Esophagus muscularis mucosa (tissue), 3 donors: ENCODE measurements at regions not wholly inside any gene's neighbourhood (a gene's known extent, or its start where the extent isn't known, plus 50 kb on each side); places are given as distances from the start of the nearest gene placed in this dataset.

Experiments used
- POLR2A ChIP-seq: fragments of 450-650 bp; IDR thresholded peaks from one replicate; pipeline ENCODE4 v1.6.1; 2017; ENCODE audit warnings: antibody characterized with exemption, moderate library complexity, mild to moderate bottlenecking, low read depth
- TF ChIP-seq, protein P1 (sequence below), 3 experiments: fragments of 200-600 bp in 2 of 3; fragments of 450-650 bp in 1 of 3; sonication (generic) in 2 of 3; IDR thresholded peaks; one replicate each; pipeline ENCODE4 v1.5.1; 2017 to 2019; ENCODE audit warnings: antibody characterized with exemption in 3 of 3, mild to moderate bottlenecking in 2 of 3, moderate library complexity in 1 of 3

DNA sequence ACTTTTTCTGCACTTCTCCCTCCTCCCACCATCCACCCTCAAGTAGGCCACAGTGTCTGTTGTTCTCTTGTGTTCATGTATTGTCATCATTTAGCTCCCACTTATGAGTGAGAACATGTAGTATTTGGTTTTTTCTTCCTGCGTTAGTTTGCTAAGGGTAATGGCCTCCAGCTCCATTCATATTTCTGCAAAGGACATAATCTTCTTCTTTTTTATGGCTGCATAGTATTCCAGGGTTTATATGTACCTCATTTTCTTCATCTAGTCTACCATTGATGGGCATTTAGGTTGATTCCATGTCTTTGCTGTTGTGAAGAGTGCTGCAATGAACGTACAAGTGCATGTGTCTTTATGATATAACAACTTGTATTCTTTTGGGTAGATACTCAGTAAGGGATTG, 230.4 kb downstream of the ARL4A start:
- TF ChIP-seq, protein P1, sequence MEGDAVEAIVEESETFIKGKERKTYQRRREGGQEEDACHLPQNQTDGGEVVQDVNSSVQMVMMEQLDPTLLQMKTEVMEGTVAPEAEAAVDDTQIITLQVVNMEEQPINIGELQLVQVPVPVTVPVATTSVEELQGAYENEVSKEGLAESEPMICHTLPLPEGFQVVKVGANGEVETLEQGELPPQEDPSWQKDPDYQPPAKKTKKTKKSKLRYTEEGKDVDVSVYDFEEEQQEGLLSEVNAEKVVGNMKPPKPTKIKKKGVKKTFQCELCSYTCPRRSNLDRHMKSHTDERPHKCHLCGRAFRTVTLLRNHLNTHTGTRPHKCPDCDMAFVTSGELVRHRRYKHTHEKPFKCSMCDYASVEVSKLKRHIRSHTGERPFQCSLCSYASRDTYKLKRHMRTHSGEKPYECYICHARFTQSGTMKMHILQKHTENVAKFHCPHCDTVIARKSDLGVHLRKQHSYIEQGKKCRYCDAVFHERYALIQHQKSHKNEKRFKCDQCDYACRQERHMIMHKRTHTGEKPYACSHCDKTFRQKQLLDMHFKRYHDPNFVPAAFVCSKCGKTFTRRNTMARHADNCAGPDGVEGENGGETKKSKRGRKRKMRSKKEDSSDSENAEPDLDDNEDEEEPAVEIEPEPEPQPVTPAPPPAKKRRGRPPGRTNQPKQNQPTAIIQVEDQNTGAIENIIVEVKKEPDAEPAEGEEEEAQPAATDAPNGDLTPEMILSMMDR (IDR thresholded peaks at IDR 0.05), result no peak
- no peak for TF ChIP-seq POLR2A
